A673 (cell line): ENCODE measurements at regions not wholly inside any gene's neighbourhood (a gene's known extent, or its start where the extent isn't known, plus 50 kb on each side); places are given as distances from the start of the nearest gene placed in this dataset.

Experiments used
- CTCF ChIP-seq: fragments of 300-800, 200-600 bp; sonication (generic); conservative IDR thresholded peaks from 2 replicates; pipeline ENCODE4 v1.5.1; 2017; ENCODE audit warnings: low read depth, mild to moderate bottlenecking, antibody characterized with exemption, low read length, moderate library complexity, mixed read lengths
- EZH2 ChIP-seq: fragments of 200-600 bp; sonication (generic); IDR thresholded peaks from 2 replicates; pipeline ENCODE4 v1.6.1; 2017; ENCODE audit warnings: borderline replicate concordance, low read depth, mild to moderate bottlenecking, mixed read lengths, antibody characterized with exemption, low read length; ENCODE audit not compliant: poor library complexity, severe bottlenecking

- TF ChIP-seq CTCF, result no peak
- no peak for TF ChIP-seq EZH2
Observed at GRCh38 chr1:115423776-115424175, 85.7 kb upstream of the NGF start.
